K562 (cell line): ENCODE measurements at regions not wholly inside any gene's neighbourhood (a gene's known extent, or its start where the extent isn't known, plus 50 kb on each side); places are given as distances from the start of the nearest gene placed in this dataset.

Source experiments
- ATAC-seq: fragments of 200-7000 bp; cut with Tn5 transposase; 3 replicates; pipeline ENCODE4 v1.9.1; 2020; ENCODE audit warnings: moderate library complexity
- BruUV-seq: library from RNA; stranded (reverse); fragments of 400-500 nt; replicated peaks from 2 replicates; lab custom pipeline; 2021; lab: Mats Ljungman, UMichigan
- CTCF ChIA-PET: fragments of 300-600 bp; formaldehyde crosslinking; extraction: SDS; loops from one replicate; lab custom pipeline; 2021; ENCODE audit warnings: low intra/inter-chr PET ratio; lab: Yijun Ruan, JAX
- POLR2A ChIA-PET: fragments of 300-600, 350-650 bp; sonication (Branson Sonifier 250); formaldehyde crosslinking; extraction: SDS; loops from one replicate; lab custom pipeline; 2021; ENCODE audit warnings: antibody characterized with exemption, inconsistent platforms; lab: Yijun Ruan, JAX
- DNase-seq, 4 experiments: peaks; one replicate each; pipeline versions ENCODE4 v3.0.0 to v3.0.0-alpha.2; 2011 to 2018; ENCODE audit warnings: low spot score in 3 of 4, mixed read lengths in 3 of 4; ENCODE audit errors: extremely low read depth in 1 of 4
- FAIRE-seq: peaks from 2 replicates; lab custom pipeline; 2011; peaks lifted over from hg19 to GRCh38; lab: Jason Lieb, UNC
- H2AFZ ChIP-seq: 2 replicates; pipeline ENCODE4 v1.6.0; 2011; ENCODE audit warnings: low read depth, low read length, control low read depth, inconsistent platforms
- H3K27ac ChIP-seq: fragments of 200-600 bp; 3 replicates; pipeline ENCODE4 v1.8.0; 2011; ENCODE audit warnings: low read depth, mild to moderate bottlenecking, control low read depth, inconsistent platforms, low read length, moderate library complexity, mixed read lengths; ENCODE audit errors: extremely low read depth
- H3K27me3 ChIP-seq, 2 experiments: fragments of 300-600 bp in 1 of 2; 2 replicates in 1 of 2; 3 replicates in 1 of 2; pipeline versions ENCODE4 v1.6.0 to v1.8.0; 2011; ENCODE audit warnings: inconsistent platforms in 2 of 2, low read length in 2 of 2, mild to moderate bottlenecking in 1 of 2, mixed read lengths in 1 of 2, moderate library complexity in 1 of 2; ENCODE audit not compliant: control insufficient read depth in 2 of 2, insufficient read depth in 2 of 2
- H3K36me3 ChIP-seq: fragments of 300-600 bp; 3 replicates; pipeline ENCODE4 v1.8.0; 2011; ENCODE audit warnings: mild to moderate bottlenecking, low read length, inconsistent platforms; ENCODE audit not compliant: control insufficient read depth, insufficient read depth
- H3K4me1 ChIP-seq, 2 experiments: fragments of 200-600 bp in 1 of 2; replicated peaks in 1 of 2; 2 replicates in 1 of 2; 3 replicates in 1 of 2; pipeline versions ENCODE4 v1.5.1 to v1.8.0; 2011; ENCODE audit warnings: inconsistent platforms in 2 of 2, low read length in 2 of 2, mild to moderate bottlenecking in 1 of 2, mixed read lengths in 1 of 2, moderate library complexity in 1 of 2; ENCODE audit not compliant: control insufficient read depth in 2 of 2, insufficient read depth in 2 of 2
- H3K4me2 ChIP-seq: 2 replicates; pipeline ENCODE4 v1.6.1; 2011; ENCODE audit warnings: low read length, control low read depth, inconsistent platforms, mixed read lengths; ENCODE audit not compliant: insufficient read depth
- H3K4me3 ChIP-seq: fragments of 200-600 bp; sonication (generic), shearing (Covaris generic); 2 replicates; pipeline ENCODE4 v1.5.1; 2016; ENCODE audit warnings: control low read depth, inconsistent platforms
- H3K79me2 ChIP-seq: fragments of 200-600 bp; 3 replicates; pipeline ENCODE4 v1.8.0; 2011; ENCODE audit warnings: low read length, inconsistent platforms; ENCODE audit not compliant: control insufficient read depth, insufficient read depth
- H3K9ac ChIP-seq, 2 experiments: 2 replicates each; pipeline versions ENCODE4 v1.6.0 to v1.6.1; 2011; ENCODE audit warnings: low read depth in 2 of 2, low read length in 2 of 2, control low read depth in 1 of 2, inconsistent platforms in 1 of 2, mild to moderate bottlenecking in 1 of 2, mixed read lengths in 1 of 2; ENCODE audit not compliant: insufficient read depth in 1 of 2
- H3K9me1 ChIP-seq: one replicate; pipeline ENCODE4 v1.6.0; 2011; ENCODE audit warnings: inconsistent platforms, mild to moderate bottlenecking, low read length, moderate library complexity; ENCODE audit not compliant: control insufficient read depth, insufficient read depth
- H3K9me3 ChIP-seq: replicated peaks from 2 replicates; pipeline ENCODE4 v1.5.1; 2011; ENCODE audit warnings: low read depth, low read length, inconsistent platforms; ENCODE audit not compliant: control insufficient read depth, insufficient read depth
- H4K20me1 ChIP-seq: replicated peaks from 2 replicates; pipeline ENCODE4 v1.6.1; 2011; ENCODE audit warnings: low read length, inconsistent platforms, mixed read lengths; ENCODE audit not compliant: control insufficient read depth, insufficient read depth
- CBFA2T3 ChIP-seq: fragments of 450-650 bp; IDR thresholded peaks from 2 replicates; pipeline ENCODE4 v1.6.1; 2017
- HDAC6 ChIP-seq: IDR thresholded peaks from 2 replicates; pipeline ENCODE4 v1.6.1; 2012; ENCODE audit warnings: low read depth, mild to moderate bottlenecking, control low read depth, inconsistent platforms, low read length, moderate library complexity
- ILK ChIP-seq: fragments of 450-650 bp; IDR thresholded peaks from 2 replicates; pipeline ENCODE4 v1.6.1; 2016; ENCODE audit warnings: missing genetic modification characterization, low read depth, mild to moderate bottlenecking, missing compliant biosample characterization, moderate library complexity, borderline replicate concordance
- MAZ ChIP-seq, 2 experiments: fragments of 450-650 bp in 1 of 2; sonication (generic) in 1 of 2; formaldehyde crosslinking; IDR thresholded peaks in 1 of 2; conservative IDR thresholded peaks in 1 of 2; 2 replicates each; pipeline versions ENCODE4 v1.4.0 to v1.5.0; 2020; ENCODE audit warnings: mild to moderate bottlenecking in 1 of 2, missing genetic modification reagents in 1 of 2
- MCM5 ChIP-seq: fragments of 450-650 bp; IDR thresholded peaks from 2 replicates; pipeline ENCODE4 v1.6.1; 2016; ENCODE audit warnings: low read depth
- PHB ChIP-seq: fragments of 250-450 bp; sonication (Bioruptor Pico); IDR thresholded peaks from 2 replicates; pipeline ENCODE4 v1.5.0; 2021
- SP2 ChIP-seq: IDR thresholded peaks from 2 replicates; pipeline ENCODE4 v1.6.1; 2011; ENCODE audit warnings: mild to moderate bottlenecking, low read depth, low read length, moderate library complexity; ENCODE audit not compliant: poor library complexity, severe bottlenecking; ENCODE audit errors: extremely low read depth
- ZC3H8 ChIP-seq: fragments of 450-650 bp; IDR thresholded peaks from 2 replicates; pipeline ENCODE4 v1.6.1; 2017
- ZNF408 ChIP-seq: fragments of 250-450 bp; sonication (Bioruptor Pico); IDR thresholded peaks from 2 replicates; pipeline ENCODE4 v1.4.0; 2020; ENCODE audit warnings: low read depth, mild to moderate bottlenecking, moderate library complexity
- ZNF445 ChIP-seq: fragments of 250-450 bp; sonication (Bioruptor Pico); IDR thresholded peaks from 2 replicates; pipeline ENCODE4 v1.4.0; 2020; ENCODE audit warnings: low read depth, mild to moderate bottlenecking, moderate library complexity
- WGBS: fragments of 100-300 bp; shearing (Covaris generic); methylation state at CpG from one replicate; pipeline ENCODE4 v1.1.6; 2016; ENCODE audit warnings: low coverage, mixed read lengths; ENCODE audit not compliant: insufficient coverage; ENCODE audit errors: missing lambda C conversion rate; 5-methylcytosine and 5-hydroxymethylcytosine counted together
- in situ Hi-C: fragments of 300-500 bp; cut with MboI; formaldehyde crosslinking; loops from 4 replicates; pipeline ENCODE4 v1.15.0; 2018; ENCODE audit warnings: inconsistent platforms, mixed read lengths
- intact Hi-C: fragments of 100-400 bp; cut with micrococcal nuclease; formaldehyde crosslinking; loops from 2 replicates; pipeline ENCODE4 v1.14.2; 2022
- TF ChIP-seq, protein P1 (sequence below): sonication (generic); formaldehyde crosslinking; IDR thresholded peaks from 2 replicates; pipeline ENCODE4 v1.8.0; 2023; ENCODE audit warnings: mild to moderate bottlenecking, missing genetic modification reagents
- TF ChIP-seq, protein P2 (sequence below): fragments of 250-450 bp; sonication (Bioruptor Pico); IDR thresholded peaks from 2 replicates; pipeline ENCODE4 v1.8.0; 2022; ENCODE audit warnings: inconsistent platforms, mild to moderate bottlenecking, moderate library complexity, borderline replicate concordance

DNA sequence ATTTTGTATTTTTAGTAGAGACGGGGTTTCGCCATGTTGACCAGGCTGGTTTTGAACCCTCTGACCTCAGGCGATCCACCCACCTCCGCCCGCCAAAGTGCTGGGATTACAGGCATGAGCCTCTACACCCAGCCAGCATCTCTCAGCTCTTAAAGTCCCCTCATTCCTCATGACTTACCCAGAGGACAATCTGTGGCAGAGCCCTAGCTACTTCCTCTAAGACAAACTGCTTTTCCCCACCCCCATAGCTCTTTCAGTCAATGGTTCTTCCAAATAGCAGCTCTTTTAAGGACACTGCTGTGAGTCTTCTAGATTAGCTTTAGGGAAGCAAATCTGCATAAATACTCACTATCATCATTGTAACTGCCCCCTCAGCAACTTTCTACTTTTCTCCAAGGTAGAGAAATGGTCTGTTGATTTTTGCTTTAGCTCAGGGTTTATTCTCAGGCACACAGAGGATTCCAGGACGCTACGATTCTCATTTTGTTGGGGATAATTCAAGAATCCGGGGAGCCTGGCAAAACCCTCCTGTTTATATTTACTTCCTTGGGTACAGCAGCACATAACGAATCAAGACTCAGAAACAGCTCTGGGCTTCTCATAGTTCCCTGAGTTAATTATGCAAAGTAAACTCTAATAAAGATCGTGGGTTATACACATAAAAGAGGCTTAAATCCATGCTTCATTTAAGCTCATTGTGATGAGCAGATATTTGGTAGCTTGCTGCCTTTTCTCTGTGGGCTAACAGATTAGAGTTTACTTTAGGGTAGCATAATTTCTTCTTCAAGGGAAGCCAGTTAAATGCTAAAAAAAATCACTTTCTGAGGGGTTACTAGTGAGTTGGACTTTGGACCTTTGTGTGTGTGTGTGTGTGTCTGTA lies 357.4 kb downstream of the TDRD3 start:
- intact Hi-C loops (no loop called here), in situ Hi-C loops (no loop called here)
- Histone ChIP-seq H3K9me1 (no peaks in the 10 kb centered on the region), H3K9me3 (no peaks in the 10 kb centered on the region), H3K9ac (no peak overlapping the region), H3K27me3 (no peaks in the 10 kb centered on the region), H3K4me1 (no peaks in the 10 kb centered on the region), H3K36me3 (no peaks in the 10 kb centered on the region), H3K4me2 (no peak overlapping the region), H3K27ac (no peak overlapping the region), H4K20me1 (no peaks in the 10 kb centered on the region), H2AFZ (no peak overlapping the region), H3K79me2 (no peaks in the 10 kb centered on the region), H3K4me3 (no peak overlapping the region)
- TF ChIP-seq, protein P1, sequence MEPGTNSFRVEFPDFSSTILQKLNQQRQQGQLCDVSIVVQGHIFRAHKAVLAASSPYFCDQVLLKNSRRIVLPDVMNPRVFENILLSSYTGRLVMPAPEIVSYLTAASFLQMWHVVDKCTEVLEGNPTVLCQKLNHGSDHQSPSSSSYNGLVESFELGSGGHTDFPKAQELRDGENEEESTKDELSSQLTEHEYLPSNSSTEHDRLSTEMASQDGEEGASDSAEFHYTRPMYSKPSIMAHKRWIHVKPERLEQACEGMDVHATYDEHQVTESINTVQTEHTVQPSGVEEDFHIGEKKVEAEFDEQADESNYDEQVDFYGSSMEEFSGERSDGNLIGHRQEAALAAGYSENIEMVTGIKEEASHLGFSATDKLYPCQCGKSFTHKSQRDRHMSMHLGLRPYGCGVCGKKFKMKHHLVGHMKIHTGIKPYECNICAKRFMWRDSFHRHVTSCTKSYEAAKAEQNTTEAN (CRISPR knock-in tag): no peak
- ATAC-seq: no peak
- no peak for FAIRE-seq
- CTCF ChIA-PET: no interaction called here
- POLR2A ChIA-PET: no interaction called here
- no TSS peak for BruUV-seq
- WGBS: 0% methylated on average over 9 of the region's 10 CpGs
- no peak for DNase-seq

DNA sequence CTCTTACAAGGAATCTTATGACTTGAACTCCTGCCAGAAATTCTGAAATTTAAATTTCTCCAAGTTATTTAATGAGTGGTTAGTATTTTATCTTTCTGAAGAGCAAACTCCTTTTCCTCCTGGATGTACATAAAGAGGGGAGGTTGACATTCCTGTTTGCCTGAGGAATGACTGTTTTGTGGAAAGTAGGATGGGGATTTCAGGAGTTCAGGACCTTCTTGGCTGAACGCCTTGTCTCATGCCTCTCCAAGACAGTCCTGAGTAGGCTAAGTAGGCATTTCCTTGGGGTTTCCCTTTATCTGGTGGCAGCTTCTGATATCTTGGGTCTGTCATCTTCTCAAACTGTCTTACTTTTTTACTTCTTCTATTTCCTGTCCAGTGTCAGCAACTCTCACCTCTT lies 356.6 kb downstream of the TDRD3 start:
- 0% methylated on average over 1 of the region's 1 CpG for WGBS
- TF ChIP-seq CBFA2T3 (no peak), MCM5 (no peak), ZC3H8 (no peak), MAZ (CRISPR knock-in tag; conservative IDR thresholded peaks at IDR 0.05 in 1 of 2, IDR thresholded peaks at IDR 0.05 in 1 of 2) (no peak), PHB (CRISPR knock-in tag) (no peak), ZNF445 (CRISPR knock-in tag) (no peak), SP2 (no peak), ZNF408 (CRISPR knock-in tag) (no peak), ILK (tag) (no peak), HDAC6 (no peak)
- TF ChIP-seq, protein P2, sequence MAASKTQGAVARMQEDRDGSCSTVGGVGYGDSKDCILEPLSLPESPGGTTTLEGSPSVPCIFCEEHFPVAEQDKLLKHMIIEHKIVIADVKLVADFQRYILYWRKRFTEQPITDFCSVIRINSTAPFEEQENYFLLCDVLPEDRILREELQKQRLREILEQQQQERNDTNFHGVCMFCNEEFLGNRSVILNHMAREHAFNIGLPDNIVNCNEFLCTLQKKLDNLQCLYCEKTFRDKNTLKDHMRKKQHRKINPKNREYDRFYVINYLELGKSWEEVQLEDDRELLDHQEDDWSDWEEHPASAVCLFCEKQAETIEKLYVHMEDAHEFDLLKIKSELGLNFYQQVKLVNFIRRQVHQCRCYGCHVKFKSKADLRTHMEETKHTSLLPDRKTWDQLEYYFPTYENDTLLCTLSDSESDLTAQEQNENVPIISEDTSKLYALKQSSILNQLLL (CRISPR knock-in tag): no peak

More for the DNA sequence above, 356.6 kb downstream of the TDRD3 start:
- Histone ChIP-seq H2AFZ (no peak overlapping the region), H3K27ac (no peak overlapping the region), H3K4me1 (no peaks in the 10 kb centered on the region), H3K9me1 (no peaks in the 10 kb centered on the region), H3K4me3 (no peak overlapping the region), H3K9me3 (no peaks in the 10 kb centered on the region), H4K20me1 (no peaks in the 10 kb centered on the region), H3K27me3 (no peaks in the 10 kb centered on the region), H3K9ac (no peak overlapping the region), H3K4me2 (no peak overlapping the region), H3K79me2 (no peaks in the 10 kb centered on the region), H3K36me3 (no peaks in the 10 kb centered on the region)
- intact Hi-C loops: no loop called here
- POLR2A ChIA-PET: no interaction called here
- no peak for DNase-seq
- no TSS peak for BruUV-seq
- no peak for FAIRE-seq
- no peak for ATAC-seq
- in situ Hi-C loops: no loop called here
- CTCF ChIA-PET: no interaction called here
